ENCODE measurements at regions not wholly inside any gene's neighbourhood (a gene's known extent, or its start where the extent isn't known, plus 50 kb on each side); places are given as distances from the start of the nearest gene placed in this dataset.

DNA sequence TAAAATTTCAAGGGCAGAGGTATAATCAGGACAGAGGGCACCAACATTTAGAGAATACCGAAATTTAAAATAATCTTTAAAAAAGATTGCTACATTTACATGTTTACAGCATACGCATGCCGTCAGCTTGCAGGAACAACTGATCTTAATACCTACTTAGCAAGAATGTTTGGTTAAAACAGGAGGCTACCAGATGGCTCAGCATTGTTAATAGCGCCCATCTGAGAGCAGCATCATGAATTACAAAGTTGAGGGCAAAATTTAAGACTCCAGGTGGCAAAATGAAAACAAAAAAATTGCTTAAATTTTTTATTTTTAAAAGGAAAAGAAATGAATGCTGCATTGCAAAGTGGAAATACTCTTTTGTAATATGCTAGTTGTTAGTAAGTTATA is 241.3 kb downstream of the C4orf33 start:
- Histone ChIP-seq H3K4me3 (no peak overlapping the region), H3K27ac (no peak overlapping the region), H3K36me3 (ENCODE audit: low read depth, missing control alignments) (no peaks in the 10 kb centered on the region), H3K27me3 (no peaks in the 10 kb centered on the region), H3K9me3 (no peaks in the 10 kb centered on the region), H3K4me1 (no peaks in the 10 kb centered on the region)
- TF ChIP-seq POLR2A (IDR thresholded peaks at IDR 0.05) (no peak), CTCF (IDR thresholded peaks at IDR 0.05) (no peak)
- 87 to 91% methylated on average over 4 of the region's 4 CpGs for WGBS, 2 donors
- intact Hi-C loops (cut with DNase I; ENCODE audit: low total_unique reads): no loop called here
- DNase-seq: no peak

- WGBS, 2 donors: 43 to 50% methylated on average over 5 of the region's 5 CpGs
- Histone ChIP-seq H3K4me3 (no peak overlapping the region), H3K36me3 (ENCODE audit: low read depth, missing control alignments) (no peaks in the 10 kb centered on the region), H3K27me3 (no peaks in the 10 kb centered on the region), H3K4me1 (peaks cover 5% of the 10 kb centered on the region), H3K9me3 (no peaks in the 10 kb centered on the region), H3K27ac (no peak overlapping the region)
- TF ChIP-seq POLR2A (IDR thresholded peaks at IDR 0.05): no peak
- TF ChIP-seq CTCF (IDR thresholded peaks at IDR 0.05): no peak
- DNase-seq: no peak
- intact Hi-C loops (cut with DNase I; ENCODE audit: low total_unique reads): no loop called here
Measured at GRCh38 chr4:129342819-129343408, 247.0 kb downstream of the C4orf33 start.

DNA sequence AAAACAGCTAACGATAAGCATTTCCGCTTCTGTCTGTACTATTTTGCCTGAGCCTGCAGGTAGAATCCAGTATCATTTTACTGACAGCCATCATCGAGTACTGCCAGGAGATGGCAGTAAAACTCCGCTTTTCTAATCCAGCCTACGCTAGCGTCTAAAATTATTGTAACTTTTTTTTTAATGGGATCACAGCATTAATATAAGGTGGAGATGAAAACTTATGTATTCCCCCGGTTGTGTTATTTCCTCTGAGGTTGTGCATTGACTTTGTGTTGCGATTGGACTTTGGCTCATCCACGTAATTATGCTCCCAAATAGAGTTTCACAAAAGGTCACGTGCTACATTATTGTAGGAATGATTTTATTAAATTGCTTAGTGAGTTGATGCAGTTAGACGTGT is 248.1 kb downstream of the C4orf33 start:
- Histone ChIP-seq H3K9me3 (no peaks in the 10 kb centered on the region), H3K27ac (no peak overlapping the region), H3K4me1 (peaks cover 5% of the 10 kb centered on the region), H3K36me3 (ENCODE audit: low read depth, missing control alignments) (no peaks in the 10 kb centered on the region), H3K4me3 (no peak overlapping the region), H3K27me3 (no peaks in the 10 kb centered on the region)
- intact Hi-C loops (cut with DNase I; ENCODE audit: low total_unique reads): no loop called here
- WGBS, 2 donors: 27 to 37% methylated on average over 11 of the region's 11 CpGs
- peak; percentile 39 for DNase-seq
- TF ChIP-seq CTCF (IDR thresholded peaks at IDR 0.05): peak; percentile 21 to 59 (median 51)
- no peak for TF ChIP-seq POLR2A (IDR thresholded peaks at IDR 0.05)

DNA sequence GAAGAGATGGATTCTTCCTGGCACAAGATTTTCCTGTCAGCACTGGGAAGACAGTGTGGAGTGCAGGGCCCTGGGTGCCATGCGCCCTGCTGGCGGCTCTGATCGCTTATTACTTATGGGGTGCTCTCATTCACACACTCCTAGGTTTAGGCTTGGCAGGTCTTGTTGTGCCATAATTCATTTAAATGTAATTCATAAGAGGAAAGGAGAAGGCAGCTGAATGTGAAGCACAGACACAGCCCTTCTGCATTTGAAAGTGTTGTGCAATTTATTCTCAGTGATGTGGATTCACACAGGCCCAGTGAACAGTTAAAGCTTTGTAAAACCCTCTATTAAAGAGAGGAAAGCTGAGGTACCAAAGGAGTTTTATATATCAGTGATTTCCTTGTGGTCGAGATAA is 249.7 kb downstream of the C4orf33 start:
- DNase-seq: no peak
- WGBS, 2 donors: 82 to 89% methylated on average over 4 of the region's 4 CpGs
- intact Hi-C loops (cut with DNase I; ENCODE audit: low total_unique reads): no loop called here
- Histone ChIP-seq H3K27me3 (no peaks in the 10 kb centered on the region), H3K4me1 (peaks cover 5% of the 10 kb centered on the region), H3K36me3 (ENCODE audit: low read depth, missing control alignments) (no peaks in the 10 kb centered on the region), H3K27ac (peak overlapping the region in 1 of 2 donors; percentile 32), H3K9me3 (no peaks in the 10 kb centered on the region), H3K4me3 (no peak overlapping the region)
- no peak for TF ChIP-seq CTCF (IDR thresholded peaks at IDR 0.05)
- TF ChIP-seq POLR2A (IDR thresholded peaks at IDR 0.05): no peak

- no peaks in the 10 kb centered on the region for H3K36me3 ChIP-seq (ENCODE audit: low read depth, missing control alignments)
Measured at GRCh38 chr4:129346036-129346435, 250.1 kb downstream of the C4orf33 start.

More at GRCh38 chr4:129346036-129346435, 250.1 kb downstream of the C4orf33 start:
- no peak for DNase-seq
- peaks cover 5% of the 10 kb centered on the region for H3K4me1 ChIP-seq
- H3K27me3 ChIP-seq: no peaks in the 10 kb centered on the region
- intact Hi-C loops (cut with DNase I; ENCODE audit: low total_unique reads): no loop called here
- 67 to 73% methylated on average over 5 of the region's 5 CpGs for WGBS, 2 donors
- H3K9me3 ChIP-seq: no peaks in the 10 kb centered on the region
- H3K27ac ChIP-seq: peak overlapping the region; percentile 4 to 32
- TF ChIP-seq POLR2A (IDR thresholded peaks at IDR 0.05) (no peak), CTCF (IDR thresholded peaks at IDR 0.05) (no peak)
- no peak overlapping the region for H3K4me3 ChIP-seq

Data from testis (tissue), 2 donors.